B cell (primary cell): ENCODE measurements at regions not wholly inside any gene's neighbourhood (a gene's known extent, or its start where the extent isn't known, plus 50 kb on each side); places are given as distances from the start of the nearest gene placed in this dataset.

Source experiments
- ATAC-seq: fragments of 200-7000 bp; cut with Tn5 transposase; one replicate; pipeline ENCODE4 v1.10.0; 2021; ENCODE audit warnings: low read depth, mild to moderate bottlenecking, moderate number of reproducible peaks, moderate library complexity
- CTCF ChIA-PET: fragments of 350-600 bp; sonication (Branson Sonifier 250); formaldehyde crosslinking; loops from one replicate; lab custom pipeline; 2021; ENCODE audit warnings: antibody characterized with exemption, inconsistent platforms; lab: Charles Lee
- POLR2A ChIA-PET: fragments of 350-600 bp; sonication (Branson Sonifier 250); formaldehyde crosslinking; loops from one replicate; lab custom pipeline; 2021; ENCODE audit warnings: antibody characterized with exemption; lab: Charles Lee
- DNase-seq: peaks from one replicate; pipeline ENCODE4 v3.0.0; 2013
- H2AFZ ChIP-seq: 2 replicates; pipeline ENCODE4 v1.6.1; 2012; ENCODE audit warnings: mild to moderate bottlenecking, low read depth, low read length; ENCODE audit not compliant: insufficient read depth, poor library complexity, severe bottlenecking
- H3K27ac ChIP-seq, 2 donors: 1 replicate in 1 of 2; 2 replicates in 1 of 2; pipeline ENCODE4 v1.5.1; 2012 to 2013; ENCODE audit warnings: low read length in 2 of 2, mild to moderate bottlenecking in 2 of 2, moderate library complexity in 1 of 2
- H3K27me3 ChIP-seq, 4 experiments: fragments of 200-600 bp in 1 of 4; sonication (generic) in 1 of 4; replicated peaks in 1 of 4; 1 replicate in 2 of 4; 2 replicates in 2 of 4; pipeline versions ENCODE4 v1.6.1 to v1.7.0; 2013 to 2016; ENCODE audit warnings: low read length in 3 of 4, mild to moderate bottlenecking in 2 of 4, mixed read lengths in 1 of 4, moderate library complexity in 1 of 4; ENCODE audit not compliant: insufficient read depth in 4 of 4, control insufficient read depth in 3 of 4; ENCODE audit errors: control extremely low read depth in 1 of 4
- H3K36me3 ChIP-seq, 2 experiments: replicated peaks in 1 of 2; 1 replicate in 1 of 2; 2 replicates in 1 of 2; pipeline versions ENCODE4 v1.6.1 to v1.7.1; 2013; ENCODE audit warnings: low read length in 1 of 2; ENCODE audit not compliant: insufficient read depth in 2 of 2, control insufficient read depth in 1 of 2; ENCODE audit errors: control extremely low read depth in 1 of 2, extremely low read depth in 1 of 2
- H3K4me1 ChIP-seq, 2 donors: fragments of 200-600 bp in 1 of 2; sonication (generic) in 1 of 2; 1 replicate in 1 of 2; 2 replicates in 1 of 2; pipeline versions ENCODE4 v1.5.1 to v1.6.1; 2013 to 2017; ENCODE audit warnings: low read length in 2 of 2; ENCODE audit not compliant: control insufficient read depth in 2 of 2, insufficient read depth in 2 of 2
- H3K4me2 ChIP-seq: replicated peaks from 2 replicates; pipeline ENCODE3; 2012; ENCODE audit warnings: mild to moderate bottlenecking, low read depth, low read length; ENCODE audit not compliant: poor library complexity, severe bottlenecking
- H3K4me3 ChIP-seq, 5 experiments: fragments of 200-600 bp in 1 of 5; sonication (generic) in 1 of 5; 1 replicate in 3 of 5; 2 replicates in 2 of 5; pipeline versions ENCODE4 v1.5.1 to v1.7.0; 2011 to 2016; ENCODE audit warnings: low read length in 4 of 5, mild to moderate bottlenecking in 4 of 5, low read depth in 2 of 5, control low read depth in 1 of 5, moderate library complexity in 1 of 5; ENCODE audit not compliant: insufficient read depth in 1 of 5; ENCODE audit errors: control extremely low read depth in 1 of 5, extremely low read depth in 1 of 5
- H3K79me2 ChIP-seq: fragments of 200-600 bp; sonication (generic); one replicate; pipeline ENCODE4 v1.6.0; 2016; ENCODE audit warnings: low read length; ENCODE audit not compliant: control insufficient read depth, insufficient read depth
- H3K9ac ChIP-seq: fragments of 200-600 bp; sonication (generic); 2 replicates; pipeline ENCODE4 v1.6.1; 2017; ENCODE audit warnings: mild to moderate bottlenecking, low read length, moderate library complexity
- H3K9me3 ChIP-seq, 3 donors: one replicate each; pipeline versions ENCODE4 v1.6.1 to v1.7.1; 2013; ENCODE audit warnings: low read length in 2 of 3; ENCODE audit not compliant: control insufficient read depth in 2 of 3, insufficient read depth in 1 of 3; ENCODE audit errors: control extremely low read depth in 1 of 3
- H4K20me1 ChIP-seq: 2 replicates; pipeline ENCODE4 v1.6.0; 2012; ENCODE audit warnings: mild to moderate bottlenecking, low read length; ENCODE audit not compliant: insufficient read depth, control insufficient read depth, poor library complexity, severe bottlenecking
- H3K27ac Mint-ChIP-seq: one replicate; pipeline ENCODE4 v1.8.0; 2021; ENCODE audit warnings: mixed read lengths
- H3K27me3 Mint-ChIP-seq: one replicate; pipeline ENCODE4 v1.8.0; 2021; ENCODE audit warnings: mixed read lengths
- H3K4me1 Mint-ChIP-seq: one replicate; pipeline ENCODE4 v1.8.0; 2021; ENCODE audit warnings: mixed read lengths
- H3K4me3 Mint-ChIP-seq: one replicate; pipeline ENCODE4 v1.8.0; 2021; ENCODE audit warnings: mixed read lengths
- H3K9me3 Mint-ChIP-seq: one replicate; pipeline ENCODE4 v1.8.0; 2022; ENCODE audit warnings: mixed read lengths; ENCODE audit not compliant: insufficient read depth
- EZH2 ChIP-seq: IDR thresholded peaks from 2 replicates; pipeline ENCODE4 v1.6.1; 2012; ENCODE audit warnings: borderline replicate concordance, low read depth, mild to moderate bottlenecking, moderate library complexity, low read length; ENCODE audit not compliant: insufficient read depth, poor library complexity, severe bottlenecking
- WGBS: methylation state at CpG from one replicate; pipeline ENCODE4 v1.1.5; 2013; ENCODE audit warnings: missing lambda C conversion rate; ENCODE audit not compliant: insufficient coverage; 5-methylcytosine and 5-hydroxymethylcytosine counted together
- intact Hi-C: fragments of 100-400 bp; cut with micrococcal nuclease; formaldehyde crosslinking; loops from one replicate; pipeline ENCODE4 v1.10.0; 2022
- TF ChIP-seq, protein P1 (sequence below): fragments of 200-600 bp; IDR thresholded peaks from one replicate; pipeline ENCODE4 v1.8.0; 2022; ENCODE audit warnings: antibody characterized with exemption, mild to moderate bottlenecking

DNA sequence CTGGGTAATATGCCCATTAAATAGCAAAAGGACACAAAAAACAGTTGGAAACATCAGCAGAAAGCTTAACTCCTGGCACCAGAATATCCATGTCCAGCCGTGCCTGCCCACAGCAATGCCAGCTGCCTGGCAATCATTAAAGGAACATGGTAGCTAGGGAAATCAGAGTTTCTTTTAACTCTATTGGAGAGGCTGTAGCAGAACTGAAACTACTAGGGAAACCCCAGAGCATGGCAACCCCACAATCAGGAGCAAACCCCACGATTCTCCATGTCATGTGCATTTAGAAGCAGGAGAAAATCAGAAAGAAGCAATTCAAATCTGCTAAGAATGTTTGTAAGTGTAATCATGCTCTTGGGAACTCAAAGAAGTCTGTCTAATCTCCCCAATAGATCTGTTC is 409.0 kb upstream of the SMIM21 start:
- H3K79me2 ChIP-seq: no peaks in the 10 kb centered on the region
- WGBS: no CpG with 5 or more reads among the region's 2 CpGs
- Mint-ChIP-seq H3K4me1 (no peaks in the 10 kb centered on the region), H3K9me3 (no peaks in the 10 kb centered on the region), H3K4me3 (no peak overlapping the region), H3K27me3 (no peaks in the 10 kb centered on the region), H3K27ac (no peak overlapping the region)
- no peaks in the 10 kb centered on the region for H3K4me1 ChIP-seq
- H3K27me3 ChIP-seq: no peaks in the 10 kb centered on the region
- TF ChIP-seq, protein P1, sequence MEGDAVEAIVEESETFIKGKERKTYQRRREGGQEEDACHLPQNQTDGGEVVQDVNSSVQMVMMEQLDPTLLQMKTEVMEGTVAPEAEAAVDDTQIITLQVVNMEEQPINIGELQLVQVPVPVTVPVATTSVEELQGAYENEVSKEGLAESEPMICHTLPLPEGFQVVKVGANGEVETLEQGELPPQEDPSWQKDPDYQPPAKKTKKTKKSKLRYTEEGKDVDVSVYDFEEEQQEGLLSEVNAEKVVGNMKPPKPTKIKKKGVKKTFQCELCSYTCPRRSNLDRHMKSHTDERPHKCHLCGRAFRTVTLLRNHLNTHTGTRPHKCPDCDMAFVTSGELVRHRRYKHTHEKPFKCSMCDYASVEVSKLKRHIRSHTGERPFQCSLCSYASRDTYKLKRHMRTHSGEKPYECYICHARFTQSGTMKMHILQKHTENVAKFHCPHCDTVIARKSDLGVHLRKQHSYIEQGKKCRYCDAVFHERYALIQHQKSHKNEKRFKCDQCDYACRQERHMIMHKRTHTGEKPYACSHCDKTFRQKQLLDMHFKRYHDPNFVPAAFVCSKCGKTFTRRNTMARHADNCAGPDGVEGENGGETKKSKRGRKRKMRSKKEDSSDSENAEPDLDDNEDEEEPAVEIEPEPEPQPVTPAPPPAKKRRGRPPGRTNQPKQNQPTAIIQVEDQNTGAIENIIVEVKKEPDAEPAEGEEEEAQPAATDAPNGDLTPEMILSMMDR: no peak
- intact Hi-C loops: no loop called here
- ChIA-PET CTCF (no interaction called here), POLR2A (no interaction called here)
- ATAC-seq (no peak), DNase-seq (no peak)
- H3K4me2 ChIP-seq: no peak overlapping the region
- H3K27ac ChIP-seq: no peak overlapping the region
- no peaks in the 10 kb centered on the region for H3K36me3 ChIP-seq
- no peaks in the 10 kb centered on the region for H4K20me1 ChIP-seq
- H3K9me3 ChIP-seq: peaks cover 0 to 3% (median 0%) of the 10 kb centered on the region in 3 donors
- no peak overlapping the region for H2AFZ ChIP-seq
- no peak overlapping the region for H3K9ac ChIP-seq
- no peak overlapping the region for H3K4me3 ChIP-seq

DNA sequence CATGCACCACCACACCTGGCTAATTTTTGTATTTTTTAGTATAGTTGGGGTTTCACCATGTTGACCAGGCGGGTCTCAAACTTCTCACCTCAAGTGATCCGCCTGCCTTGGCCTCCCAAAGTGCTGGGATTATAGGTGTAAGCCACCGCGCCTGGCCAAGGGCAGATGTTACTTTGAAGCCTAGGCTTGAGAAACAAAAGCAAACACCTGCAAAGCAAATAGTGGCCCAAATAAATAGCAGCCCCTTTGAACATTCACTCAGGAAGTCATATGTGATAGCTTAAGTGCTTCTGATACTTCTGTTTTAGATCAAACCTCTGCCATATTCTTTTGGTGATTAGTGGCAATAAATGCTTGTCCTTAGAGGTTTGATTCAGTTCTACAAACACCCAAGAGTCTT is 404.5 kb upstream of the SMIM21 start:
- H3K27ac Mint-ChIP-seq: no peak overlapping the region
- ChIA-PET POLR2A (no interaction called here), CTCF (no interaction called here)
- Histone ChIP-seq H4K20me1 (no peaks in the 10 kb centered on the region), H3K4me2 (no peak overlapping the region), H3K9ac (no peak overlapping the region), H3K79me2 (no peaks in the 10 kb centered on the region), H3K9me3 (peaks cover 0 to 3% (median 0%) of the 10 kb centered on the region in 3 donors), H2AFZ (no peak overlapping the region), H3K27me3 (no peaks in the 10 kb centered on the region), H3K36me3 (no peaks in the 10 kb centered on the region), H3K4me1 (no peaks in the 10 kb centered on the region), H3K27ac (no peak overlapping the region), H3K4me3 (no peak overlapping the region)
- H3K4me1 Mint-ChIP-seq: no peaks in the 10 kb centered on the region
- H3K9me3 Mint-ChIP-seq: no peaks in the 10 kb centered on the region
- intact Hi-C loops: no loop called here
- ATAC-seq (no peak), DNase-seq (no peak)
- TF ChIP-seq, protein P1: no peak
- no peak for TF ChIP-seq EZH2
- no peak overlapping the region for H3K4me3 Mint-ChIP-seq
- 100% methylated on average over 2 of the region's 4 CpGs for WGBS
- no peaks in the 10 kb centered on the region for H3K27me3 Mint-ChIP-seq
